Liver (tissue), 8 donors: ENCODE measurements at regions not wholly inside any gene's neighbourhood (a gene's known extent, or its start where the extent isn't known, plus 50 kb on each side); places are given as distances from the start of the nearest gene placed in this dataset.
A peak's percentile ranks its signal among the peaks of the same experiment; 100 is the strongest.

Experiments used
- DNase-seq: peaks from one replicate; pipeline ENCODE4 v3.0.0-alpha.2; 2017; ENCODE audit warnings: low spot score
- H3K27ac ChIP-seq, 2 donors: one replicate each; pipeline ENCODE4 v1.7.0; 2013; ENCODE audit warnings: inconsistent platforms in 2 of 2, low read length in 2 of 2, control low read depth in 1 of 2, low read depth in 1 of 2, mild to moderate bottlenecking in 1 of 2
- H3K27me3 ChIP-seq, 4 donors: one replicate each; pipeline versions ENCODE4 v1.6.1 to v1.7.0; 2013; ENCODE audit warnings: low read length in 3 of 4, inconsistent platforms in 1 of 4, mild to moderate bottlenecking in 1 of 4, moderate library complexity in 1 of 4; ENCODE audit not compliant: control insufficient read depth in 4 of 4, insufficient read depth in 4 of 4
- H3K36me3 ChIP-seq, 4 donors: one replicate each; pipeline versions ENCODE4 v1.6.1 to v1.7.0; 2013; ENCODE audit warnings: low read length in 3 of 4, mild to moderate bottlenecking in 3 of 4, low read depth in 1 of 4, moderate library complexity in 1 of 4; ENCODE audit not compliant: control insufficient read depth in 4 of 4, insufficient read depth in 3 of 4
- H3K4me1 ChIP-seq, 4 donors: one replicate each; pipeline versions ENCODE4 v1.6.1 to v1.7.0; 2013; ENCODE audit warnings: low read length in 3 of 4, mild to moderate bottlenecking in 3 of 4, moderate library complexity in 1 of 4; ENCODE audit not compliant: control insufficient read depth in 4 of 4, insufficient read depth in 4 of 4
- H3K4me3 ChIP-seq, 3 donors: one replicate each; pipeline versions ENCODE4 v1.6.1 to v1.7.0; 2013; ENCODE audit warnings: low read length in 3 of 3, control low read depth in 1 of 3, low read depth in 1 of 3, mild to moderate bottlenecking in 1 of 3
- H3K9ac ChIP-seq, 2 donors: one replicate each; pipeline ENCODE4 v1.7.0; 2013; ENCODE audit warnings: low read length in 2 of 2, mild to moderate bottlenecking in 2 of 2, moderate library complexity in 2 of 2, control low read depth in 1 of 2, low read depth in 1 of 2
- H3K9me3 ChIP-seq, 4 donors: one replicate each; pipeline versions ENCODE4 v1.6.1 to v1.7.0; 2013; ENCODE audit warnings: low read length in 3 of 4; ENCODE audit not compliant: control insufficient read depth in 4 of 4
- ATF3 ChIP-seq: IDR thresholded peaks from 2 replicates; pipeline ENCODE4 v1.6.1; 2016; ENCODE audit warnings: antibody characterized with exemption
- CTCF ChIP-seq: fragments of 150-350 bp; IDR thresholded peaks from 2 replicates; pipeline ENCODE4 v1.5.1; 2017; ENCODE audit warnings: improper control_type of control experiment, low read depth, low read length; ENCODE audit not compliant: missing input control
- EGR1 ChIP-seq, 2 donors: IDR thresholded peaks; 2 replicates each; pipeline ENCODE4 v1.6.1; 2016 to 2018; ENCODE audit warnings: antibody characterized with exemption in 2 of 2, low read depth in 2 of 2
- FOXA1 ChIP-seq: IDR thresholded peaks from 2 replicates; pipeline ENCODE4 v1.6.1; 2016; ENCODE audit warnings: antibody characterized with exemption
- FOXA2 ChIP-seq: IDR thresholded peaks from 2 replicates; pipeline ENCODE4 v1.6.1; 2016; ENCODE audit warnings: antibody characterized with exemption
- HNF4G ChIP-seq: IDR thresholded peaks from 2 replicates; pipeline ENCODE4 v1.6.1; 2016; ENCODE audit warnings: antibody characterized with exemption
- JUND ChIP-seq, 2 donors: IDR thresholded peaks; 2 replicates each; pipeline ENCODE4 v1.6.1; 2016; ENCODE audit warnings: antibody characterized with exemption in 2 of 2
- MAX ChIP-seq: IDR thresholded peaks from 2 replicates; pipeline ENCODE4 v1.6.1; 2016; ENCODE audit warnings: antibody characterized with exemption
- NR2F2 ChIP-seq: IDR thresholded peaks from 2 replicates; pipeline ENCODE4 v1.6.1; 2016; ENCODE audit warnings: antibody characterized with exemption
- RAD21 ChIP-seq, 2 donors: IDR thresholded peaks; 2 replicates each; pipeline ENCODE4 v1.6.1; 2016; ENCODE audit warnings: antibody characterized with exemption in 2 of 2, mild to moderate bottlenecking in 2 of 2
- RXRA ChIP-seq, 2 donors: IDR thresholded peaks; 2 replicates each; pipeline ENCODE4 v1.6.1; 2017 to 2018; ENCODE audit warnings: antibody characterized with exemption in 2 of 2, mild to moderate bottlenecking in 1 of 2
- SP1 ChIP-seq: IDR thresholded peaks from 2 replicates; pipeline ENCODE4 v1.6.1; 2018; ENCODE audit warnings: antibody characterized with exemption, mild to moderate bottlenecking
- TAF1 ChIP-seq: conservative IDR thresholded peaks from 2 replicates; pipeline ENCODE4 v1.6.1; 2016; ENCODE audit warnings: antibody characterized with exemption, mild to moderate bottlenecking
- WGBS: extraction: QIAGEN DNeasy Blood & Tissue Kit; methylation state at CpG from one replicate; pipeline ENCODE4 v1.1.7; 2013; 5-methylcytosine and 5-hydroxymethylcytosine counted together
- donor health status: healthy.
- donor health status: healthy.
- donor health status: healthy.
- donor health status: healthy.
- donor health status: healthy.

GRCh38 chr5:34536699-34537098 lies 119.4 kb upstream of the RAI14 start:
- DNase-seq, result no peak
- Histone ChIP-seq H3K4me3 (no peak overlapping the region), H3K9ac (no peak overlapping the region), H3K27me3 (no peaks in the 10 kb centered on the region), H3K36me3 (no peaks in the 10 kb centered on the region), H3K27ac (no peak overlapping the region), H3K9me3 (no peaks in the 10 kb centered on the region), H3K4me1 (no peaks in the 10 kb centered on the region)
- TF ChIP-seq FOXA2 (no peak), SP1 (no peak), MAX (no peak), RAD21 (IDR thresholded peaks at IDR 0.05) (no peak), EGR1 (IDR thresholded peaks at IDR 0.05; ENCODE audit: low read depth in 2 of 2) (no peak), NR2F2 (no peak), RXRA (IDR thresholded peaks at IDR 0.05) (no peak), FOXA1 (no peak), HNF4G (no peak), JUND (IDR thresholded peaks at IDR 0.05) (no peak), ATF3 (no peak)

- no peaks in the 10 kb centered on the region for H3K9me3 ChIP-seq
- no peak overlapping the region for H3K4me3 ChIP-seq
- no peak overlapping the region for H3K27ac ChIP-seq
- no peaks in the 10 kb centered on the region for H3K36me3 ChIP-seq
- no peak for DNase-seq
- 95% methylated on average over 3 of the region's 3 CpGs for WGBS
- no peak overlapping the region for H3K9ac ChIP-seq
- TF ChIP-seq TAF1 (no peak), CTCF (peak; percentile 61), FOXA2 (no peak), ATF3 (no peak), NR2F2 (no peak), JUND (IDR thresholded peaks at IDR 0.05) (no peak), EGR1 (IDR thresholded peaks at IDR 0.05; ENCODE audit: low read depth in 2 of 2) (no peak), RAD21 (IDR thresholded peaks at IDR 0.05) (peak; percentile 81 to 92)
- H3K27me3 ChIP-seq, result no peaks in the 10 kb centered on the region
- H3K4me1 ChIP-seq, result no peaks in the 10 kb centered on the region
Measured at GRCh38 chr5:34538026-34538672, 118.0 kb upstream of the RAI14 start.

GRCh38 chr5:34539183-34539582 lies 116.9 kb upstream of the RAI14 start:
- Histone ChIP-seq H3K27me3 (no peaks in the 10 kb centered on the region), H3K4me3 (no peak overlapping the region), H3K9ac (no peak overlapping the region), H3K27ac (no peak overlapping the region), H3K4me1 (no peaks in the 10 kb centered on the region), H3K36me3 (no peaks in the 10 kb centered on the region), H3K9me3 (no peaks in the 10 kb centered on the region)
- no peak for DNase-seq
- 63% methylated on average over 1 of the region's 1 CpG for WGBS
- TF ChIP-seq JUND (IDR thresholded peaks at IDR 0.05) (no peak), NR2F2 (no peak)
